ENCODE measurements at regions not wholly inside any gene's neighbourhood (a gene's known extent, or its start where the extent isn't known, plus 50 kb on each side); places are given as distances from the start of the nearest gene placed in this dataset.

DNA sequence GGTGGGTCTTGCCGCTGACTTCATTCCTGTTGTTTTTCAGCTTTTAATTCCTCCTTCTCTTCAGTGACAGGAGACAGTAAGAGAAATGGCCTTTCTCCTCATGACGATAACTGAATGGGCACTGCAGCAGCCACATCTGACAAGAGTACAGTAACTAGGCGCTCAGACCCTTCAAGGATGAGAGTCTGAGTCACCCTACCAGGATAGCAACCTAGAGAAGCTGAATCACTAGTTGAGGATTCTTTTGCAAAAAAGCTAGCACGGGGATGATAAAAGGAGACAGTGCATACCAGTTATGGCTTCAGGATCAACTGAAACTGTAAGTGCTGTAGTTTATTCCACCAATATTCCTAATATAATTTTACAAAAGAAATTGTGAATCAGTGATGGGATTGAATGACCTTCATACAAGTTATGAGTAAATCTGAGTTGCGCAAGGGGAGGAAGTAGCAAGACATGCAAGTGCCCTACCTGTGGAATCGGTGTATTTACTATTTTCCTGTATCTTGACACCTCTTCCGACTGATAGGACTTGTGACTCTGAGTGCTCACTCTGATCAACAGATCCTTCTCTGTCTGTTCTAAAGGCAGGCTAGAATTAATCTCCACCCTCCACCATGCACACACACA is 161.8 kb upstream of the GRIK2 start:
- Histone ChIP-seq H3K9me3 (ENCODE audit: control insufficient read depth in 4 of 4, low read length in 3 of 4) (no peaks in the 10 kb centered on the region), H3K4me1 (ENCODE audit: control insufficient read depth in 4 of 4, insufficient read depth in 4 of 4, low read length in 3 of 4) (peaks cover 0 to 5% (median 0%) of the 10 kb centered on the region in 4 donors), H3K27me3 (ENCODE audit: control insufficient read depth in 4 of 4, insufficient read depth in 4 of 4, low read length in 3 of 4) (no peaks in the 10 kb centered on the region), H3K4me3 (ENCODE audit: low read depth in 1 of 3, low read length in 3 of 3) (no peak overlapping the region), H3K27ac (ENCODE audit: low read depth in 1 of 2, low read length in 2 of 2) (no peak overlapping the region), H3K9ac (ENCODE audit: low read depth in 1 of 2, low read length in 2 of 2) (no peak overlapping the region), H3K36me3 (ENCODE audit: control insufficient read depth in 4 of 4, insufficient read depth in 3 of 4, low read depth in 1 of 4, low read length in 3 of 4) (no peaks in the 10 kb centered on the region)
- TF ChIP-seq, protein P1, sequence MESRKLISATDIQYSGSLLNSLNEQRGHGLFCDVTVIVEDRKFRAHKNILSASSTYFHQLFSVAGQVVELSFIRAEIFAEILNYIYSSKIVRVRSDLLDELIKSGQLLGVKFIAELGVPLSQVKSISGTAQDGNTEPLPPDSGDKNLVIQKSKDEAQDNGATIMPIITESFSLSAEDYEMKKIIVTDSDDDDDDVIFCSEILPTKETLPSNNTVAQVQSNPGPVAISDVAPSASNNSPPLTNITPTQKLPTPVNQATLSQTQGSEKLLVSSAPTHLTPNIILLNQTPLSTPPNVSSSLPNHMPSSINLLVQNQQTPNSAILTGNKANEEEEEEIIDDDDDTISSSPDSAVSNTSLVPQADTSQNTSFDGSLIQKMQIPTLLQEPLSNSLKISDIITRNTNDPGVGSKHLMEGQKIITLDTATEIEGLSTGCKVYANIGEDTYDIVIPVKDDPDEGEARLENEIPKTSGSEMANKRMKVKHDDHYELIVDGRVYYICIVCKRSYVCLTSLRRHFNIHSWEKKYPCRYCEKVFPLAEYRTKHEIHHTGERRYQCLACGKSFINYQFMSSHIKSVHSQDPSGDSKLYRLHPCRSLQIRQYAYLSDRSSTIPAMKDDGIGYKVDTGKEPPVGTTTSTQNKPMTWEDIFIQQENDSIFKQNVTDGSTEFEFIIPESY (IDR thresholded peaks at IDR 0.05) = no peak
- WGBS = 92% methylated on average over 7 of the region's 7 CpGs
- DNase-seq (ENCODE audit: low spot score) = no peak

DNA sequence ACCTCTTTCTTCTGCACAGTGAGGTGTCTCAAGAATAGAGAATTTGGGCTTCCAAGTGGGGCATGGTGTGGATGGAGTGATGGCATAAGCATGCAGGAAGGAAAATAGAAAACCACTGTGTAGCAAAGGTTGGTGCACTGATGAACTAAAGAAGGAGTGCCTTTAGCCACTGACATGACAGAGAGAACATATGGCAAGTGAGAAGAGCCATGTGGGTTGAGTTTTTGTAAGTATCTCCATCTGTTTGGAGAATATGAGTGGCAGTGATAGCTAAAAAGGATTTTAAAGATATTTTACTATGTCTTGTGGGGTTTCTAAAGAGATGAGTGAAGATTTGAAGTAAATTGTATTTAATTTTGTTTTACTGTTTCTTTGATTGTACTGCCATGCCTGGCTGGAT is 160.5 kb upstream of the GRIK2 start:
- no peak overlapping the region for H3K4me3 ChIP-seq (ENCODE audit: low read depth in 1 of 3, low read length in 3 of 3)
- H3K9ac ChIP-seq (ENCODE audit: low read depth in 1 of 2, low read length in 2 of 2) = no peak overlapping the region
- no peak overlapping the region for H3K27ac ChIP-seq (ENCODE audit: low read depth in 1 of 2, low read length in 2 of 2)
- TF ChIP-seq EGR1 (IDR thresholded peaks at IDR 0.05; ENCODE audit: low read depth in 2 of 2) (no peak), FOXA2 (IDR thresholded peaks at IDR 0.05) (no peak), HNF4G (IDR thresholded peaks at IDR 0.05) (no peak), RXRA (IDR thresholded peaks at IDR 0.05) (no peak)
- TF ChIP-seq, protein P2, sequence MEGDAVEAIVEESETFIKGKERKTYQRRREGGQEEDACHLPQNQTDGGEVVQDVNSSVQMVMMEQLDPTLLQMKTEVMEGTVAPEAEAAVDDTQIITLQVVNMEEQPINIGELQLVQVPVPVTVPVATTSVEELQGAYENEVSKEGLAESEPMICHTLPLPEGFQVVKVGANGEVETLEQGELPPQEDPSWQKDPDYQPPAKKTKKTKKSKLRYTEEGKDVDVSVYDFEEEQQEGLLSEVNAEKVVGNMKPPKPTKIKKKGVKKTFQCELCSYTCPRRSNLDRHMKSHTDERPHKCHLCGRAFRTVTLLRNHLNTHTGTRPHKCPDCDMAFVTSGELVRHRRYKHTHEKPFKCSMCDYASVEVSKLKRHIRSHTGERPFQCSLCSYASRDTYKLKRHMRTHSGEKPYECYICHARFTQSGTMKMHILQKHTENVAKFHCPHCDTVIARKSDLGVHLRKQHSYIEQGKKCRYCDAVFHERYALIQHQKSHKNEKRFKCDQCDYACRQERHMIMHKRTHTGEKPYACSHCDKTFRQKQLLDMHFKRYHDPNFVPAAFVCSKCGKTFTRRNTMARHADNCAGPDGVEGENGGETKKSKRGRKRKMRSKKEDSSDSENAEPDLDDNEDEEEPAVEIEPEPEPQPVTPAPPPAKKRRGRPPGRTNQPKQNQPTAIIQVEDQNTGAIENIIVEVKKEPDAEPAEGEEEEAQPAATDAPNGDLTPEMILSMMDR (IDR thresholded peaks at IDR 0.05; ENCODE audit: low read depth, low read length, missing input control) = no peak
- H3K4me1 ChIP-seq (ENCODE audit: control insufficient read depth in 4 of 4, insufficient read depth in 4 of 4, low read length in 3 of 4) = peaks cover 0 to 5% (median 0%) of the 10 kb centered on the region in 4 donors
- H3K27me3 ChIP-seq (ENCODE audit: control insufficient read depth in 4 of 4, insufficient read depth in 4 of 4, low read length in 3 of 4) = no peaks in the 10 kb centered on the region
- no peak for DNase-seq (ENCODE audit: low spot score)
- H3K36me3 ChIP-seq (ENCODE audit: control insufficient read depth in 4 of 4, insufficient read depth in 3 of 4, low read depth in 1 of 4, low read length in 3 of 4) = no peaks in the 10 kb centered on the region
- no peaks in the 10 kb centered on the region for H3K9me3 ChIP-seq (ENCODE audit: control insufficient read depth in 4 of 4, low read length in 3 of 4)

DNA sequence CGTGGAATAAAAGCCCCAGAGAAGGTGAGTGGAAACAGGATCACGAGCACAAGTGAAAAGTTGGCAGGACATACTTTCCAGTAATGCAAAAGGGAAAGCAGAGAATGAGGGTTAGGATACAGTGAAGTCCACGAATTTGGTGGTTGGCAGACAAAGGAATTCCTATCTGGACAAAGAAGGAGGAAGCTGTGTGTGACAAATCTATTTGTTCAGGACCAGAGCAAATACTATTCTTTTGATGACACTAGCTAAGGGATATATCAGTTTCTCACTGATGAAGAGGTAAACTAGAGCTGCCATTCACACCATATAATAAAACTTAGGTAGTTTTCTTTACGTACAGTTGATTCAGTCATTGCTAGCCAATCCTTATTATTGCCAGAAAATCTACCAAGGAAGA is 156.8 kb upstream of the GRIK2 start:
- DNase-seq (ENCODE audit: low spot score) = no peak
- Histone ChIP-seq H3K36me3 (ENCODE audit: control insufficient read depth in 4 of 4, insufficient read depth in 3 of 4, low read depth in 1 of 4, low read length in 3 of 4) (no peaks in the 10 kb centered on the region), H3K27ac (ENCODE audit: low read depth in 1 of 2, low read length in 2 of 2) (no peak overlapping the region), H3K4me1 (ENCODE audit: control insufficient read depth in 4 of 4, insufficient read depth in 4 of 4, low read length in 3 of 4) (no peaks in the 10 kb centered on the region), H3K9ac (ENCODE audit: low read depth in 1 of 2, low read length in 2 of 2) (no peak overlapping the region), H3K4me3 (ENCODE audit: low read depth in 1 of 3, low read length in 3 of 3) (no peak overlapping the region), H3K27me3 (ENCODE audit: control insufficient read depth in 4 of 4, insufficient read depth in 4 of 4, low read length in 3 of 4) (no peaks in the 10 kb centered on the region), H3K9me3 (ENCODE audit: control insufficient read depth in 4 of 4, low read length in 3 of 4) (no peaks in the 10 kb centered on the region)
- 67% methylated on average over 4 of the region's 4 CpGs for WGBS
- TF ChIP-seq FOXA1 (IDR thresholded peaks at IDR 0.05) (no peak), SP1 (IDR thresholded peaks at IDR 0.05) (no peak), TAF1 (conservative IDR thresholded peaks at IDR 0.05) (no peak), FOXA2 (IDR thresholded peaks at IDR 0.05) (no peak), EGR1 (IDR thresholded peaks at IDR 0.05; ENCODE audit: low read depth in 2 of 2) (no peak)
- TF ChIP-seq, protein P3, sequence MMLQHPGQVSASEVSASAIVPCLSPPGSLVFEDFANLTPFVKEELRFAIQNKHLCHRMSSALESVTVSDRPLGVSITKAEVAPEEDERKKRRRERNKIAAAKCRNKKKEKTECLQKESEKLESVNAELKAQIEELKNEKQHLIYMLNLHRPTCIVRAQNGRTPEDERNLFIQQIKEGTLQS (IDR thresholded peaks at IDR 0.05) = no peak
- TF ChIP-seq, protein P2 (IDR thresholded peaks at IDR 0.05; ENCODE audit: low read depth, low read length, missing input control) = no peak
- TF ChIP-seq, protein P1 (IDR thresholded peaks at IDR 0.05) = no peak
